ENCODE measurements at regions not wholly inside any gene's neighbourhood (a gene's known extent, or its start where the extent isn't known, plus 50 kb on each side); places are given as distances from the start of the nearest gene placed in this dataset.

DNA sequence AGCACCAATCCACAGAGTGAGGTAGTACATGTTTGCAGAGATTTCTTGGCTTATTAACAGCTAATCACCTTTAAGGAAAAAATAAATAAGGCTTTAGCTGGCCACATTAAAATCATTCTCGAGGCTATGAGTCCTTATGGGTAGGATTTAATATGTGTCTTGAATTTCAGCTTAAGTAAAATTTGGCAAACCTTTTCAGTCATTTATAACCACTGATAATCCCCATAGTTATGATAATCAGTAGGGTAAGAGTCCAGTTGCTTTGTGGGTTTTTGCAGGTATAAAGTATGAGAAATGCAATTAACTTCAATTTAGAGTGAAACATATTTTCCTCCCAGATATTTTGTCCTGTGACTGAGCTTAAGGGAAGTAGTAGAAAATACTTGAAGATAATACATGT, 1458.9 kb upstream of the FLRT2 start:
- TF ChIP-seq JUN (IDR thresholded peaks at IDR 0.05; ENCODE audit: borderline replicate concordance, insufficient read depth, insufficient read length, low read depth): no peak
- TF ChIP-seq POLR2A (IDR thresholded peaks at IDR 0.05; ENCODE audit: low read depth, low read length): no peak
- TF ChIP-seq, protein P1, sequence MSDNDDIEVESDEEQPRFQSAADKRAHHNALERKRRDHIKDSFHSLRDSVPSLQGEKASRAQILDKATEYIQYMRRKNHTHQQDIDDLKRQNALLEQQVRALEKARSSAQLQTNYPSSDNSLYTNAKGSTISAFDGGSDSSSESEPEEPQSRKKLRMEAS (IDR thresholded peaks at IDR 0.05; ENCODE audit: insufficient read depth, insufficient read length): no peak
- TF ChIP-seq GATA2 (IDR thresholded peaks at IDR 0.05; ENCODE audit: insufficient read depth, insufficient read length, low read depth, low read length): no peak
- no peak for TF ChIP-seq MYC (IDR thresholded peaks at IDR 0.05; ENCODE audit: low read depth, low read length)
- TF ChIP-seq POLR2AphosphoS5 (IDR thresholded peaks at IDR 0.05; ENCODE audit: insufficient read depth, low read depth, low read length): no peak
- no peak for TF ChIP-seq EZH2 (IDR thresholded peaks at IDR 0.05; ENCODE audit: borderline replicate concordance, low read depth, low read length, severe bottlenecking)
- TF ChIP-seq, protein P2, sequence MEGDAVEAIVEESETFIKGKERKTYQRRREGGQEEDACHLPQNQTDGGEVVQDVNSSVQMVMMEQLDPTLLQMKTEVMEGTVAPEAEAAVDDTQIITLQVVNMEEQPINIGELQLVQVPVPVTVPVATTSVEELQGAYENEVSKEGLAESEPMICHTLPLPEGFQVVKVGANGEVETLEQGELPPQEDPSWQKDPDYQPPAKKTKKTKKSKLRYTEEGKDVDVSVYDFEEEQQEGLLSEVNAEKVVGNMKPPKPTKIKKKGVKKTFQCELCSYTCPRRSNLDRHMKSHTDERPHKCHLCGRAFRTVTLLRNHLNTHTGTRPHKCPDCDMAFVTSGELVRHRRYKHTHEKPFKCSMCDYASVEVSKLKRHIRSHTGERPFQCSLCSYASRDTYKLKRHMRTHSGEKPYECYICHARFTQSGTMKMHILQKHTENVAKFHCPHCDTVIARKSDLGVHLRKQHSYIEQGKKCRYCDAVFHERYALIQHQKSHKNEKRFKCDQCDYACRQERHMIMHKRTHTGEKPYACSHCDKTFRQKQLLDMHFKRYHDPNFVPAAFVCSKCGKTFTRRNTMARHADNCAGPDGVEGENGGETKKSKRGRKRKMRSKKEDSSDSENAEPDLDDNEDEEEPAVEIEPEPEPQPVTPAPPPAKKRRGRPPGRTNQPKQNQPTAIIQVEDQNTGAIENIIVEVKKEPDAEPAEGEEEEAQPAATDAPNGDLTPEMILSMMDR (IDR thresholded peaks at IDR 0.05; ENCODE audit: extremely low read depth in 1 of 2, insufficient read depth in 1 of 2, low read depth in 1 of 2, low read length in 2 of 2): no peak
- TF ChIP-seq FOS (IDR thresholded peaks at IDR 0.05; ENCODE audit: borderline replicate concordance, insufficient read depth, low read length): no peak
- Histone ChIP-seq H2AFZ (ENCODE audit: low read depth, low read length) (no peak overlapping the region), H3K27me3 (ENCODE audit: control insufficient read depth in 2 of 2, insufficient read depth in 2 of 2, low read length in 2 of 2) (no peaks in the 10 kb centered on the region), H3K79me2 (ENCODE audit: control insufficient read depth, insufficient read depth, low read length) (no peaks in the 10 kb centered on the region), H3K9ac (replicated peaks; ENCODE audit: extremely low read depth, insufficient read depth, low read length) (no peak overlapping the region), H3K27ac (ENCODE audit: insufficient read depth, low read depth, low read length) (no peak overlapping the region), H3K4me1 (ENCODE audit: control insufficient read depth, extremely low read depth, insufficient read depth, low read length) (no peaks in the 10 kb centered on the region), H3K4me2 (ENCODE audit: insufficient read depth, low read length) (no peak overlapping the region), H4K20me1 (replicated peaks; ENCODE audit: control insufficient read depth, extremely low read depth, insufficient read depth, low read length) (no peaks in the 10 kb centered on the region), H3K4me3 (replicated peaks in 1 of 3; ENCODE audit: insufficient read depth in 1 of 3, low read depth in 1 of 3, low read length in 3 of 3) (no peak overlapping the region), H3K36me3 (ENCODE audit: control insufficient read depth in 2 of 2, extremely low read depth in 1 of 2, insufficient read depth in 2 of 2, low read length in 2 of 2) (no peaks in the 10 kb centered on the region), H3K9me1 (replicated peaks; ENCODE audit: control insufficient read depth, extremely low read depth, insufficient read depth, low read length) (no peaks in the 10 kb centered on the region), H3K9me3 (replicated peaks; ENCODE audit: control insufficient read depth, insufficient read depth, low read length) (no peaks in the 10 kb centered on the region)
- DNase-seq (ENCODE audit: low read depth, low spot score) (no peak), FAIRE-seq (no peak)
- intact Hi-C loops (cut with micrococcal nuclease) (no loop called here), dilution Hi-C loops (cut with MboI; ENCODE audit: extremely low pct_ligation_motif_present, low sequenced_read_pairs) (no loop called here)
- CTCF ChIA-PET: no interaction called here
- POLR2A ChIA-PET: no interaction called here
- BruUV-seq (replicated peaks): no TSS peak
